Epithelial cell of esophagus (primary cell): ENCODE measurements at regions not wholly inside any gene's neighbourhood (a gene's known extent, or its start where the extent isn't known, plus 50 kb on each side); places are given as distances from the start of the nearest gene placed in this dataset.

Source experiments
- DNase-seq: peaks from one replicate; pipeline ENCODE4 v3.0.0; 2010; ENCODE audit warnings: low read depth
- H3K4me3 ChIP-seq: 2 replicates; pipeline ENCODE4 v1.5.1; 2011; ENCODE audit warnings: mild to moderate bottlenecking, low read length, control low read depth
- TF ChIP-seq, protein P1 (sequence below): IDR thresholded peaks from 2 replicates; pipeline ENCODE4 v1.5.1; 2011; ENCODE audit warnings: low read depth, mild to moderate bottlenecking, low read length, control low read depth, inconsistent platforms; ENCODE audit not compliant: insufficient read depth; ENCODE audit errors: missing control alignments

DNA sequence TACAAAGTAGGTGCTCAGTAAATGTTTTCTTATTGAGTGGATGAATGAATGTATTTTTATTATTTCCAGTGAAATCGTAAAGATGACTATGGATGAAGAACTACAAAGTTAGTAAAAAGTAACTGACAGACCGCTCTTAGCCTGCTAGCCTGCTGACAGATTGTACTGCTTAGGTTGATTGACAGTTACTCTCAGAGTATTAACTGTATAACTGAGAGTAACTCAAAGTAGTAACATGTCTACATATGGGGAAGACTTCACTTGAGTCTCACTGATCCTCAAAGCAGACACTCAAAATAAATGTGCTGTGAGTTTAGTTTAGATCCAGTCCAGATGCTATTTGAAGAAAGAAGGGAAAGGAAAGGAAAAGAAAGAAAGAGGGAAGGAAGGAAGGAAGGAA is 272.3 kb upstream of the AMIGO2 start:
- DNase-seq = no peak
- TF ChIP-seq, protein P1, sequence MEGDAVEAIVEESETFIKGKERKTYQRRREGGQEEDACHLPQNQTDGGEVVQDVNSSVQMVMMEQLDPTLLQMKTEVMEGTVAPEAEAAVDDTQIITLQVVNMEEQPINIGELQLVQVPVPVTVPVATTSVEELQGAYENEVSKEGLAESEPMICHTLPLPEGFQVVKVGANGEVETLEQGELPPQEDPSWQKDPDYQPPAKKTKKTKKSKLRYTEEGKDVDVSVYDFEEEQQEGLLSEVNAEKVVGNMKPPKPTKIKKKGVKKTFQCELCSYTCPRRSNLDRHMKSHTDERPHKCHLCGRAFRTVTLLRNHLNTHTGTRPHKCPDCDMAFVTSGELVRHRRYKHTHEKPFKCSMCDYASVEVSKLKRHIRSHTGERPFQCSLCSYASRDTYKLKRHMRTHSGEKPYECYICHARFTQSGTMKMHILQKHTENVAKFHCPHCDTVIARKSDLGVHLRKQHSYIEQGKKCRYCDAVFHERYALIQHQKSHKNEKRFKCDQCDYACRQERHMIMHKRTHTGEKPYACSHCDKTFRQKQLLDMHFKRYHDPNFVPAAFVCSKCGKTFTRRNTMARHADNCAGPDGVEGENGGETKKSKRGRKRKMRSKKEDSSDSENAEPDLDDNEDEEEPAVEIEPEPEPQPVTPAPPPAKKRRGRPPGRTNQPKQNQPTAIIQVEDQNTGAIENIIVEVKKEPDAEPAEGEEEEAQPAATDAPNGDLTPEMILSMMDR = no peak
- no peak overlapping the region for H3K4me3 ChIP-seq

DNA sequence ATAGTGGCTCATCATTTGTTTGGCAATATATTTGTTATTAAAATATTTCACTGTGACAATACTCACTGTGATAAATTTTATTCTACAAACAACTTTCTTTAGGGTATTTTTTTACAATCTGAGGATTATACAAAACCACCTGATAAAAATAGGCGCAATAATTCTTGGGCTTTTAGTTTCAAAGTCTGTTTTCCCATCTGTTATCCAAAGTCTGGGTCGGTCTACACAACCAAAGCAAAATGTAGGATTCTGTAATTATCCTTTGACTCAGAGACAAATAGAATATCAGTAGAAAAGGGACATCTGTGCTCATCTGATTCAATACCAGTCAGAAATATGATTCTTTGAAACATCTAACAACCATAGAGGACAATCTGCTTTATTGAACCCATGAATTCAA is 271.8 kb upstream of the AMIGO2 start:
- no peak overlapping the region for H3K4me3 ChIP-seq
- DNase-seq = no peak
- TF ChIP-seq, protein P1 = no peak

DNA sequence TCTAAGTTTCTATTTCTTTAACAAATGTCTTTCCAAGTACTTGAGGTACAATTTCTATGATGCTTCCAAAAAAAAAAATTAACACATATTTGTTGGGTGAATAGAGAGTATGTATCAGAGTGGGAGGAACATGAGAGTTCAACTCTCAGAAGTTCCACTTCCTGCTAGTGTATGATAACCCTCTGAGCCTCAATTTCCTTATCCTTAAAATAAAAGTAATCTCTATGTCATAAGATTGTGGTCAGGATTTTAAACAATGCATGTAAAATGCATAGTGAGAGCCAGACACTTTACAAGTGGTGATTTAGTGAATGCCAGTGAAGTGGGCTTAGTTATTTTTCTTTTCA is 270.3 kb upstream of the AMIGO2 start:
- no peak overlapping the region for H3K4me3 ChIP-seq
- DNase-seq = no peak
- TF ChIP-seq, protein P1 = no peak

DNA sequence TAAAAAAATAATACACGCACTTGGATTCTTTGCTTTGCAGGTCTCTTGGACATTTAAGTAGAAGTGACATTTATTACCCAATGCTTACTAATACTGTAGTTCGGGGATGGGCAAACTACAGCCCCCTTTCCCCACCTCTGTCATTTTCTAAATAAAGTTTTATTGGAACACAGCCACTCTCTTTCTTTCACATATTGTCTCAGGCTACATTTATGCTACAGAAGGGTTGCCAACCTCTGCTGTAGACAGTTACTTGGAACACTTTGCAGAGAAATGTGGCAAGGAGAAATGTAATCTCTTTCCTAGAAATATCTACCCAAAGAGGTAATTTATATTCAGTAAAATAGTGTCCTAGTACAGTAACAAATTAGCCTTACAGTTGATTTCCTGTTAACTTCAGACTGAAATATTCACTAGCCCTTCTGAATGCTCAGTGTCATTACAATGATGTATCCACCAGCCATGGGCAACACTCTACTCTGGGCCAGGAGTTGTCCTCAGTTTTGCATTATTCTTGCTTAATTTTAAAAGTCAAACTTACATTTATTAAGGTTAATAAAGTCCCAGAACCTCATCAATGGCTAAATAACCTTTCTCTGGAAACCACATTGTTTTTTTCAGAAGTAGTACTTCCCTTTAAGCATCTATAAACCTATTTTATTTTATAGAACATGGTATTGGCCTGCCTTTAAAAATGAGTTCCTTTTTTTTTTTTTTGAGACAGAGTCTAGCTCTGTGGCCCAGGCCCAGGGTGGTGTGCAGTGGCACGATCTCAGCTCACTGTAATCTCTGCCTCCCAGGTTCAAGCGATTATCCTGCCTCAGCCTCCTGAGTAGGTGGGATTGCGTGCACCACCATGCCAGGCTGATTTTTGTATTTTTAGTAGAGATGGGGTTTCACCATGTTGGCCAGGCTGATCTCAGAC is 269.6 kb upstream of the AMIGO2 start:
- DNase-seq = no peak
- H3K4me3 ChIP-seq = no peak overlapping the region
- TF ChIP-seq, protein P1 = no peak

DNA sequence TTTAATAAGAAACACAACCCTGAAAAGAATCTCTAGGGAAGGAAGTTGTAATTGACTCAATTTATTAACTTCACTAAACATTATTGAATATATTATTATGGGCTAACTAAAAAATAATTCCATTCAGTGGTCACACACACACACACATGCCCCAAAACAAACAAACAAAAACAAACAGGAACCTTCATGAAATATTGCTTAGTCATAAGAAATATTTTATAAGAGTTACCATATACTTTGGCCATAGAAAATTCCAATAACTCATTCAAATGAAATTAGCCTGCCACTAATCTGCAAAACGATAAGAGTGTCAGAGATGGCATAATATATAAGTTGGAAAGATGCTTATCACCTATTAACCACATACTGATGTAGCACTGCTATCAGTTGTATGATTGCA is 268.4 kb upstream of the AMIGO2 start:
- no peak for DNase-seq
- H3K4me3 ChIP-seq = no peak overlapping the region
- TF ChIP-seq, protein P1 = no peak

DNA sequence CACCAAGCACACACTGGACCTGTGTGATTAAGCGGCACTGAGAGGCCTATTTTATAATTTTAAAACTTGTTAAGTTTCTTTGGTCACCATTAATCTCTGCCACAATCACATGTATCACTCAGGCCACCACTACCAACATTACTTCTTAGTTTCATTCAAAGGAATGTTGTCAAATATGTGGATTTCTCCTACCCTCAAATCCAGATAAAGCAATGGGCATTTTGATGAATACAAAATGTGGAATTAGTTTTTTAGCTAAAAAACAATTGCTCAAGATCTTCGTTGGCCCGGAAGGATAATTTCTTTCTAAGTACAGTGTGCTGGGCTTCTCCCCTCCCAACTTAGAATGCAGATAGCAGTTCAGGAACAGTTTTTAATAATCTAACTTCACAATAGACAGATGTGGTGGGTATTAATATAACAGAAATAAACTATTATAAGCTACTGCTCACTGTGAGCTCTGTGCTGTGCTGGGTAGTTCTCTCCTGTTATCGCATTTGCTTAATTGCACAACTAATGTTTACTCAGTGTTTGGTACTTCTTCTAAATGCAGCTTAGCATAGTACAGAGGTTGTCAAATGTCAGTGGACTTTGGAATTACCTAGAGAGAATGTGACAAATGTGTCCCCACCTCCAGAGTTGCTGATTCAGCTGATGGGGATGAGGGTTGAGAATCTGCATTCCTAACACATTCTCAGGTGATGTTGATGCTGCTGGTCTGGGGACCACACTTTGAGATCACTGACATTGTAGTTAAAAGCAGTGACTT is 266.7 kb upstream of the AMIGO2 start:
- no peak overlapping the region for H3K4me3 ChIP-seq
- TF ChIP-seq, protein P1 = no peak
- no peak for DNase-seq
